ENCODE measurements at regions not wholly inside any gene's neighbourhood (a gene's known extent, or its start where the extent isn't known, plus 50 kb on each side); places are given as distances from the start of the nearest gene placed in this dataset.
"Not testable (repeated sequence)": the region's sequence is repeated elsewhere in the genome, so short reads cannot be mapped to it uniquely, and the experiment has no call there.

DNA sequence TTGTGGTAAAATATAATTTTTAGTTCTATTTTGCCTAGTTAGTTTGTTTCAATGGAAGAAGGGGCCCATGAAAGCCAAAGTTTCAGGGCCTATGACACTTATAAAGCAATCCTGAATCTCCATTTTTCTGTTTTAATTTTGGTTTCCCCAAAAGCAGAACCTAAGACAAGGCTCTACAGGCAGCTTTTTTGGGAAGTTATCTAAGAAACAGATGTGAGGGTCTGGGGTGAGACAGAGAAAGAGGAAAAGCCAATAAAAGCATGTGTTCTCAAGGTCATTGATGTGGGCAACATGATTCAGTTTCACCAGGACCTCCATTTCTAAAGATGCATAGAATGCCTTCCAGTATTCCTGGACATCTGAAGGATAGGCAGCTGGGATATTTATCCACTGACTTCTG lies 598.5 kb downstream of the PDCD6IP start:
- DNase-seq, result no peak

DNA sequence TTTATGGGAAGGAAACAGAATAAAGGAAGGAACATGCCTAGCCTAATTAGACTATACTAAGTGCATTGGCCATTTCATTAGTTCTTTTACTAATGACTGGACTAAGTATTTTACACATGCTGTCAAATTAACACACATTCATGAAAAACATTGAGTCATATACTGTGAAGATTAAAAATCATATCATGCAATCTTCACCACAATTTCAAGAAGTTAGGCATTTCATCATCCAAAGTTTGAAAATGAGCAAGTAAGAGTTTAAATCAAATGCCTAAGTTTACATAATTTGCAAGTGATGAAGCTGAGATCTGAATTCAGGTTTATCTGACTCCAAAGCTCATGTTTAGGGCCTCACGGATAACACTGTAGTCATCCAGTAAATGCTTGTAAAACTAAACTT lies 601.0 kb downstream of the PDCD6IP start:
- DNase-seq, result no peak

DNA sequence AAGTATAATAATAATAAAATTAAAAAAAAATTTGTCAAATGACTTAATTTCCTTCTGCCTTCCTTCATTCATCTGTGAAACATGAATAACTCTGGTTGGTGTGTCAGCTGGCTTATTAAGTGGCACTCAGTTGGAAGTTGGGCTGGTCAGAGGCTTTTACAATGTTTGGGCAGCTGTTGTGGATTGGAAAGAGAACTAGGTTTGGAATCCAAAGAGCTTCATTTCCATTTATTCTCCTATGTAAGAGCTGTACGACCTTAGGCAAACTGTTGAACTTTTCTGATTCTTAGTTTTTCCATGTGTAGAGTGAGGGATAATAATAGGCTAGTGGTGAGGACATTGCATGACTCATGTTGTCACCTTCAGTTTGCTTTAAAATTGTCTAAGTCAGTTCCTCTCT lies 606.7 kb downstream of the PDCD6IP start:
- DNase-seq, result no peak

DNA sequence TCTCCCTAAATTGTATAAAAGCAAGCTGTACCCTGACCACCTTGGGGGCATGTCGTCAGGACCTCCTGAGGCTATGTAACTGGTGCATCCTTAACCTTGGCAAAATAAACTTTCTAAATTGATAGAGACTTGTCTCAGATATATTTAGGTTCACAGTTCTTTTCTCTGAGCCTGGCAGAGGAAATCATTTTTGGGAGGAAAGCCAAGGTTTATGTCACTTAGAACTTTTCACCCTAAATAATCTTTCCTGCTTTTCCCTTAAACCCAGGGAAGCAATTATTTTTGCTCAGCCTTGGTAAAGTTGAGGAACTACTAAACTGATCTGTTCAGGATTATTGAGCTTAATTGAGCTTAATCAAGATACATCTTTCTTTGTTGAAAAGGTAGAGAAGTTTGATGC lies 608.9 kb downstream of the PDCD6IP start:
- no peak for DNase-seq

DNA sequence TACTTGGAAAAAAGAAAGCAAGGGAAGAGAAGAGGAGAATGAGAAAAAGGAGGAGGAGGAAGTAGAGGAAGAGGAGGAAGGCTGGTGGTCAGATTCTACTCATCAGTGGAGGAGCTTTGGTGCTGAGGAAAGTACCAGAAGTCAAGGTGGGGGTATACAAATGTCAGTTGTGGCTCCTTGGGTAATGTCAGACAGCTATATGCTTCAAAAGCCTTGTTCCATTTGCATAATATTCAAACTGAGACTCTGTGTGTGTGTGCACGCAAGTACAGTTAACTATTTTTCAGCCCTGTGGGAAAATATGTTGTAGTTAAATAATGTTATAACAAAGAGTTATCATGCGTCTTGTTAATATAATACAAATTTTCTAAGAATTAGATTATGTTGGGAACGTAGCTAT lies 609.7 kb downstream of the PDCD6IP start:
- DNase-seq, result no peak

DNA sequence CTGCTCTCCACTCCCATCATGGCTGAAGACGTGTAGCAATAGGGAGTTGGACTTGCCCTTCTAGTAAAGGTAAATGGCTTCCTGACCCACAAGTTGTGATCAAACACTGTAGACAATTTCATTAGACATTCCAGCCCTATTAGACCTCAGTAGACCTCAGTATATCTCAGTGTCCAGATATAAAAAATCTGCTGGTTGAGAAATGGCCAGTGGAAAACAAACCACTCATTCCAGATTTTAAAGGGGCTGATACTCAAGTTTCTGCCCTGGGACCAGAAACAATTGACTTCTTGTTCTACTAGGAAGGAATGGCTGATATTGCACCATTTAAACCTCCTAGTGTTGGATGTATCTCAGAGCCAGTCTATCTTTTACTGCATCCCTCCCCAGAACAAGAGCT lies 613.2 kb downstream of the PDCD6IP start:
- no peak for DNase-seq

DNA sequence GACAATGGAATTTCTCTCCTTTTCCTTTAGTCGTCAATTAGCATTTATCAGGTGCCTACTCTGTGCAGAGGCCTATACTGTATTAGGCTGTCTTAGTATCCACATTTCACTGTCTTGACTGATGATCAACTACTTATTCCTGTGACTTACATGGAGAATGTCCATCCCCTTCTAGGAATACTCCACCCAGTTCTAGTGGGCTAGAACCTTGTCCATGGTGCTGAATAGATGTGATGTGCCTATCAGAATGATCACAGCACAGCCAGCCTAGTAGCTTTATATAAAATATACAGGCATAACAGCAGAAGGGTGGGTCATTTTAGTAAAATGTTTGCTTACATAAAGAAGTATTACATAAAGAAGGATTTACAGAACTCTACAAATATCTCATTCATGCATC lies 621.4 kb downstream of the PDCD6IP start:
- DNase-seq, result no peak

DNA sequence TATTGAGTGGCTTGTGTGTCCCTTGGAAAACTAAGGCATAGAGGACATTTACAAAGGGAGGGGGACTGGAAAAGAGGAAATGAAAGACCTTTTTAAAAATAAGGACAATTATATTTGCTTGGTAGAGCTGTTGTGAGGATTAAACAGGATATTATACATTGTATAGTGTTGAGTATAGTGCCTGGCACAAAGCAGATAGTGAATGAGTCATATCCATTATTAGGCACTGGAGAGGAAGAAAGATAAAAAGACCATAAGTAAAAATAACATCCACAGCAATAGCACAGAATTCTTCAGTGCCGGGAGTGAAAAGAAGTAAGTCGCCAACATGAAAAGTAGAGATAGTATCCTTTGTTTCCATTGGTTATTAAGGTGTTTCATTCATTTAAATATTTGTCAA lies 623.3 kb downstream of the PDCD6IP start:
- DNase-seq, result no peak

DNA sequence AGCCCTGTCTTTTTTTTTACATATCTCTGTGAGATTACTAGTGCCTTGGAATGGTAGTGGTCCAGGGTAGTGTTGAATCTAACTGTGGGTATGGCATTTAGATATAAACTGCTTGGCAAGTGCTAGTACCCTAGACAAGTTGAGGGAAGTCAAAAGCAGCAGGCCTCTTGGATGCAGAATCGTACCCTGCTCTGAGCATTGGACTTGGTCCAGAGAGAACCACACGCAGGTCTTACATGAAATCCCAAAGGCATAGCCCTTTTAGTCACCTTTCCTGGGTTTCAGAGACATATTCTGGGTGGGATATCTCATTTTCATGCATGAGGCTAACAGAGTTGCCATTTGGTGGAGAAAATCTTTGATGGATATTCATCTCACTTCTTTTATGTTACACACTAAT lies 641.4 kb downstream of the PDCD6IP start:
- no peak for DNase-seq

DNA sequence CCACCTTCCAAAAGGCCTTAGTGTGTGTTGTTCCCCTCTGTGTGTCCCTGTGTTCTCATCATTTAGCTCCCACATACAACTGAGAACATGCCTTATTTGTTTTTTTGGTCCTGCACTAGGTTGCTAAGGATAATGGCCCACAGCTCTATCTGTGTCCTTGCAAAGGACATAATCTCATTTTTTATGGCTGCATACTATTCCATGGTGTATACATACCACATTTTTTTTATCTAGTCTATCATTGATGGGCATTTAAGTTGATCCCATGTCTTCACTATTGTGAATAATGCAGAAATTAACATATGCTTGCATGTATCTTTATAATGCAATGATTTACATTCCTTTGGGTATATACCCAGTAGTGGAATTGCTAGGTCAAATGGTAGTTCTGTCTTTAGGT lies 645.7 kb downstream of the PDCD6IP start:
- DNase-seq, result no peak

DNA sequence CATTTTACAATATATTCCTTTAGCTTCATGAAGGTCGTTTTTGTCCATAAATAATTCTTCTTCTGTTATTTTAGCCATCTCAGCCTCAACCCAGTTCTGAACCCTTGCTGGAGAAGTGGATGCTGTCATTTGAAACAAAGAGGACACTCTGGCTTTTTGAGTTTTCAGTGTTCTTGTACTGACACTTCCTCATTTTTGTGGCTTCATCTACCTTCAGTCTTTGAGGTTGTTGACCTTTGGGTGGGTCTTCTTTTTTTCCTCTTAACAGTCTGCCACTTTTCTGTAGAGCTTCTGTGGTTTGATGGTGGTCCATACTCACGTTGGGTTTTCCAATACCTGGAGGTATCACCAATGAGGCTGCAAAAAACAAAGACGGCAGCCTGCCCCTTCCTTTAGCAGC lies 650.9 kb downstream of the PDCD6IP start:
- DNase-seq, result no peak

DNA sequence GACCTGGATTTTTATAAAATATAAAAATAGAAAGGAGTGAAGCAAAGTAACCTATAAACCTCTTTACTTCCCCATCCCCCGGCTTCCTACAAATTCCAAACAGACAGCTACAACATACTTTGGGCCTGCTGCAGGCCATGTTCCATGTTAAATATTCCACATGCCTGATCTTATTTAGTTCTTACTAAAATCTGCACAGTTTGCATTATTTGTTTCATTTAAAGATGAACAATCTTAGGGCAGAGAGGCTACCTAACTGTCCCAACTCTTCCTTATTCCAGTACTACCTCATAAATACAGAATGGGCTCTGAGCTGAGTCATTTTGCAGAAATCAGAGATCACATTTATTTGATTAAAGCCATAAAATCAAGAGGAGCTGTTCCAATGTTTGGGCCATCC lies 665.0 kb downstream of the PDCD6IP start:
- no peak for DNase-seq

DNA sequence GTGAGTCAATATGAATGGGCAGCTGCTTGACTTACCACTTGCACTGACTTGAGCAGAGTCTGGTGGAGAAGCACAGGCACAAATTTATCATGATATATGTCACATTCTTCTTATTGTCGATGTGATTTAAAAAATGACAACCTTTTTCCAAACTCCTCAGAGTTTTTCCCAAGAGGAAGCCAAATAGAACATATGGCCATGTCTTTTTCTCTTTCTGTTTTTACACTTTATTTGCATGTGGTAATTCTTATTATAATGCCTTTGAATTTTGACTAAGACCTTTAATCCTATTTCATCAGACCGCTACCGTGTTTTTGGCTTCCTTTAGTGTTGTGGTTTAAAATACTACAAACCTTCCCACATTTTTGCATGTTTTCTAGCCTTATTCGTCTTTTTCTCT lies 666.2 kb downstream of the PDCD6IP start:
- no peak for DNase-seq

DNA sequence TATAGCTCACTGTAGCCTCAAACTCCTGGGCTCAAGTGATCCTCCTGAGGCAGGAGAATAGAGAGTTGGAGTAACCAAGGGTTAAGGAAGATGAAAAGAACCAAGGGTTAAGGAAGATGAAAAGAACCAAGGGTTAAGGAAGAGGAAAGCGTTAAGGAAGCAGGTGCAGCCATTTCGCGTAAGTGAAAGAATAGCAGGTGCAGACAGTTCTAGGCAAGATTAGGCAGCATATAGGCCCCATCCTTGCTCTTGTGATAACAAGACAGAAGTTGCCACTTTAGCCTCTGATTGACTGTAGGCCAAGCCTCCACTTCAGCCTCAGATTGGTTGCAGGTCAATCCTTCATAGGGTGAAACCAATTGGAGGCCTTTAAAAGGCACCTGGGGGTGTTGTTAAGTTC lies 677.4 kb downstream of the PDCD6IP start:
- no peak for DNase-seq

DNA sequence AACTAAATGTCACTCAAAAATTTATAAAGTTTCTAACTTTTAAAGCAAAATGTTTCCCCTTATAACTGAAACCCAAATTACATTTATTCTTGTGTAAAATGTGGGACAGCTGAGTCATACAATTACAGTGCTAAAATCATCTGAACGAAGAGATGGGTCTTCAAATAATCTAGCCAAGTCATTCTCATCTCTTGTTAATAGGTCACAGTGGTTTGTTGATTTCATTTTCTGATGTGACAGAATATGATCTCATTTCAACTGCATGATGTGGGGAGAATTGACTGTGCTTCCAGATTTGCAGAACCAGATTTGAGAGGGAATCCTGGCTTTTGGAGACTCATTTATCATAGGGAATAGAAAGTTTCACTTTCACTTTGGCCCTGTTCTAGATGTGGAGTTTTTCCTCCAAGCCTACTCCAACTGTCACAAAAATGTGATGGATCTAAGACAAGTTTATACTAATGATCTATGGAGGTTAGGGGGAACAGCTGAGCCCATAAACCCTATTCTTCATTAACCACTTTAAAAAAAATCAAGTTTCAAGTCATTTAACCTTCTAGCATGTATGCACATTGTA lies 685.0 kb downstream of the PDCD6IP start:
- no peak for DNase-seq

DNA sequence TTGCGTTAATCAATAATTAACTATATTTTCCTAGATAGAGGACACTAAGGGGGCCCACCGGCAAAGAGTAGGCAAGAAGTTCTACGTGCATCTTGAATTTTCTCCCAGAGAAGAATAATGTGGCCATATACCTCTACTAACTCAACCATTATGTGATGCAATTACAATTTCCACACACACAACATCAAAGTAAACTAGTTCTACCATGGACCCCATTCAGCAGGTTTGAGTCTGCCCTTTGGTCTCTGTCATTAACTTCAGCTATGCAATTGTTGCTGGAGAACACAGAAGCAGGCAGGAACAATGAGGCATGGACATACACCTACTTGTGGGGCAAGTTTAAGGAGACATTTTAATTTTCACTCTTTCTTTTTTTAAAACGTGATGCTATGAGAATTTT lies 705.9 kb downstream of the PDCD6IP start:
- no peak for DNase-seq

DNA sequence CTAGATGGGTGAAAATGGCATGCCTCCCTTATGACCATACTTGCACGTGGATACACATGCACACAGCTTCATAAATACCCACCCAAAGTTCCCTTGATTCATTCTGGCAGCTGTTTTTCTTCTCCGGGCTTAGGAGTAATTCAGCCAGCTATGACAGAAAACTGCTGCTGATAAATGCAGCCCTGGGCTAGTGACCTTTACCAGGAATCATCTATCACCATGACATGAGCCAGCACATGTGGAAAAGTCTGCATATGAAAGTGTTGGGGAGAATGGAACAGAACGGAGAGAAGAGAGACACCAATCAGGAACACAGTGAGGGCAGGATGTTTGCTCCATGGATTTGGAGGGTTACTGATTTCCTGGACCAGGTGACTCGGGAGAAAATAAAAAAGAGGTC lies 706.3 kb downstream of the PDCD6IP start:
- DNase-seq, result no peak

DNA sequence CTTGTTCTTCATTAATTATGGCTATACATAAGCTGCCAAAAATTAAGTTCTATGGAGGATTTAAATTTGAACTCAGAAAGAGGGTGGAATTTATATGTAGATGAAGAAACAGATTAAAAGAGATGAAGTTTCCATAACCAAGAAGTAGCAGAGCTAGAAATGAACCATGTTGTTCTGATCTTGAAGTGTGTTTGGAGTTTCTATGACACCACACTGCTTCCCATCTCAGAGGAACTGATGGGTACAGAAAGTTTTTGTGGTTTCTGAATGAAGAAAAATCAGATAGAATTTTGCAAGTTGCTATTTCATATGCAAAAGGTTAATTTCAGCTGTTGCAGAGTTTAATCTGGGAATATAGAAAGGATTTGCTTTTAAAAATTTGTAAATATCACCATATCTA lies 710.3 kb downstream of the PDCD6IP start:
- no peak for DNase-seq

DNA sequence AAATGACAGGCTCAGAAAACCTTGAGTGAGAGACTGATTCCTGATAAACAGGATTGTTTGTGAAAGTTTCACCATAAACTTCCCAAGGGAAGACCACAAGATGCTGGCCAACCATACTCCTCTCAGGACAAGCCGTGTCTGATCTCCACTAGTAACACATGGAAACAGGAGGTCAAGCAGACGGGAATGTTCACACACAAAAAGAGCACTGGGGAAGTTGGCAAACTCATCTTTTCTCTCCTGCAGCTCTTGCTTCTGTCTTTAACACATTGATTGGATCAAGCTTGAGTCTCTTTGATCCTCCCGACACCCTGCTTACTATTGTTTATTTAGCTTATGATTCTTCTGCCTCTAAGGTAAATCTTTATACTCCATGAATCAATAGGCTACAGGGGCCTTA lies 713.5 kb downstream of the PDCD6IP start:
- no peak for DNase-seq

DNA sequence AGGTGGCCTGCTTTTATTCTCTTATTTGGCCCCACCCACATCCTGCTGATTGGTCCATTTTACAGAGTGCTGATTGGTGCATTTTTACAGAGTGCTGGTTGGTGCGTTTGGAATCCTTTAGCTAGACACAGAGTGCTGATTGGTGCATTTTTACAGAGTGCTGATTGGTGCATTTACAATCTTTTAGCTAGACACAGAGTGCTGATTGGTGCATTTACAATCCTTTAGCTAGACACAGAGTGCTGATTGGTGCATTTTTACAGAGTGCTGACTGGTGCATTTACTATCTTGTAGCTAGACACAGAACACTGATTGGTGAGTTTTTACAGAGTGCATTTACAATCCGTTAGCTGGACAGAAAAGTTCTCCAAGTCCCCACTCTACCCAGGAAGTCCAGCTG lies 720.6 kb downstream of the PDCD6IP start:
- DNase-seq, result not testable (repeated sequence)

DNA sequence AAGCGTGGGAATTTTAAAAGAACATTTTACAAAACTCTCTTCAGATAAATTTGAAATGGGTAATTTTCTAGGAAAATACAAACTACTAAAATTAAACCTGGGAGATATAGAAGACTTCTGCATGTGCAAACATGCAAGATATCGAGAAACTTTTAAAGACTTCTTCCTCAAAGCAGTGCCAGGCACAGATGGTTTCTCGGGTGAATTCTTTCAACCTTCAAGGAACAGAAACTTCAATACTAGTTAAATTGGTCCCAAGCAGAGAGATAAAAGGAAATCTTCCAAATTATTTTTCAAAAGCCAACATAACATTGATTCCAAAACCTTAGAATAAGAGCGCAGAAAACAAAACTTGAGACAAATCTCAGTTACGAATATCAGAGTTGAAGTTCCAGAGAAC lies 732.7 kb downstream of the PDCD6IP start:
- no peak for DNase-seq

DNA sequence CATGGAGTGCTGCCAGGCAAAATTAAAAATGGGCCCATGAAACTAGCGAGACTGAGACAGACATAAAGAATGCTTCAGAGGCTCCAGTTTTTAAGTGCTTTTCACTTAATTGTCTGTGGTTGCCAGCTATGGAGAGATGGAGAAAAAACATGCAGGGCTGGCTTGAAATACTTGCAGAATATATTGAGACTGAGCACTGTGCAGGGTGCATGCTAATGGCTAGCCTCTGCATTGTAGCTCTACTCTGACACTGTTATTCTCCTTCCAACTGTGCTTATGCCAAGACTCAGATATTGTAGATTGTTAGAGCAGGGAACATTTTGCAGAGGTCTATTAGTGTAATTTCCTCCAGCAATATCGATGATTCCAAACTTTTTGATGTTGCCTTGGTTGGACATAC lies 735.0 kb downstream of the PDCD6IP start:
- DNase-seq, result no peak

DNA sequence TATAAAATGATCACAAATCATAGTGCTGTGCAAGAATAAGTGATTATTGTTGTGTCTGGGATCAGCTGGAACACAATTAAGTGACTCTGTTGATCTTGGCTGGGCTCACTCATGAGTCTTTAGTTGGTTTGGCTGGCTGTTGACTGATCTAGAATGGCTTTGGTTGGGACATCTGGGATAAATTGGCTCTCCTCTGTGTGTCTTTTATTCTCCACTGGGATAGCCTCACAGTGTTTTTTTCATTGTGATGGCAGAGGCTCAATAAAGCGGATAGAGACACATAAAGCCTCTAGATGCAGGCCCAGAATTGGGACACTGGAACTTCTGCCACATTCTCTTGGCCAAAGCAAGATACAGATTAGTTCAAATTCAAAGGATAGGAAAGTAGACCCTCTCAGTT lies 735.6 kb downstream of the PDCD6IP start:
- no peak for DNase-seq

DNA sequence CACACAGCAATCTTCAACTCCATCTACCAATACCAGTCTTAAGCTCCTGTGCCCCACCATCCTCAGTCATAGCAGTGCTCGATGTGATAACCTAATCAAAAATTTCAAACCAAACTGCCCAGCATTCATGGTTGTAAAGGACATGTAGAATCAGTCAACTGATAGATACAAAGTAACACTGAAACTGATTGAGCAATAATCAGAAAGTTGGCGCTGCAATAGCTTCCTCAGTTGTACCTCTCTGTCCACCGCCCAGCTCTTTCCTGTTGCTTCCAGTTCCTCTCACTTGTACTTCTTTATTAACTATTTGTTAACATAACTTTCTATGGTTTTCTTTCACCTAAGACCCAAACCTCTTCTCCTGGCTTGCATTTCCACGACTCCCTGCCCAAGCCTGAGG lies 745.7 kb downstream of the PDCD6IP start:
- no peak for DNase-seq

DNA sequence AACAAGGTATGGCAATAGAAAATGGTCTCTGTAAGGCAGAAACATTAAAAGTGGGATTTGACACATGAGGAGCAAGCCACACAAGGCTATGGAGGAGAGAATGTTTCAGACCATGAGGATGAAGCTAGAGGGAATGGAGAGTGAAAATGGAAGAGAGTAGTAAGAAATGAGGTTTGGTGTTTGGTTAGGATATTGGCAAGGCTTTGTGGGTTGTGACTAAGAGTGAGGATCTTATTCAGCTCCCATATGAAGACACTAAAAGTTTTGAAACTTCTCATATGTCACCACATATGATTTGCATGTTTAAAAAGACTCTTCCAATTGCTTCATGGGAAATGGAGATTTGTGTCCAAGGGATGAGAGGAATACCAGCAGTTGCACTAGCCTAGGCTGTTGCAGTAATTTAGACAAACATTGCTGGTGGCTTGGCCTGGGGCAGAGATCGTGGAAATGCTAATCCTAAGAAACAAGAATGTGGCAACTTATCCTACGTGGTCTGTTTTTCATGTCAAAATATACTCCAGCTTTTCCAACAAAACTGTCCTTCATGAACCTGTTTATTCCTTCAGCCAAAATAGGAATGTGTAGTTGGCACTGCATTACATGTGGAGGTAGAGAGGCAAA lies 749.0 kb downstream of the PDCD6IP start:
- DNase-seq, result no peak

DNA sequence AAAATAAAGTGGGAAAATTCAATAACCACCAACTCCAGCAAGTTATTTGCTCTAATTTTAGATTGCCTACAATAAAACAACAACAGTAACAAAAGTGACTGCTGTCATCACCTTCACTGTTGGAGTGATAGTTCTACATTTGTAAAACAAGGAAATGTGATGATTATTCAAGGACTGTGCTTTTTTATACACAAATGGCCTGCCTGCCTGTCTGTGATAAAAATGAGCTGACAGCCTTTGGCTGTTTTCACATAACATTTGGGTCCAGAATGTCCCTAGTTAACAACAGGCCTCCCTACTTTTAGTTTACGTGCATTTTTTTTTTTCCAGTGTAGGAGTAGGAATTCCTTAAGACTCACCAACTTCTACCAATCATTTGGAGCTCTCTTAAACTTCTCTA lies 768.8 kb downstream of the PDCD6IP start:
- no peak for DNase-seq

All from activated gamma-delta T cell treated with Interleukin-2 at 50 U/mL for 16 hours (primary cell).